NCI-H187 (cell line): ENCODE measurements at regions not wholly inside any gene's neighbourhood (a gene's known extent, or its start where the extent isn't known, plus 50 kb on each side); places are given as distances from the start of the nearest gene placed in this dataset.

ENCODE experiments used
- DNase-seq, 2 experiments: peaks; one replicate each; lab custom pipeline; 2025; lab: John Stamatoyannopoulos, UW

DNA sequence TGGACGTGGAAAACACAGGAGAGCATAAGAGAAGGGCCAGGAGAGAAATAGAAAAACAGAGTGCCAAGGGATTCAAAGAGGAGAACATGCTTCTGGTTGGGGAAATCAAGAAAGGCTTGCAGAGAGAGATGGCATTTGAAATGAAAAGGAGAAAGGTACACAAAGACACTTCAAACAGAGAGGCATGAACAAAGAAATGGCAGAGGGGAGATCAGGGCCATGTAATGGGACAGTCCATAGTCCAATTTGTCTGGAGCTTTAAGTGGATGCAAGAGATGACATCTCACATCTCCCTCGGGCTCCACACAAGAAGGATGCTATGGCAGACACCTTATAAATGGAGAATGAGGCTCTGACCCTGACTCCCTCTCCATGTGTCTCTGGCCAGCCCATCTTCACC lies 331.1 kb downstream of the MLLT3 start:
- no peak for DNase-seq

GRCh38 chr9:20290257-20290656 lies 332.0 kb downstream of the MLLT3 start:
- DNase-seq, result no peak

DNA sequence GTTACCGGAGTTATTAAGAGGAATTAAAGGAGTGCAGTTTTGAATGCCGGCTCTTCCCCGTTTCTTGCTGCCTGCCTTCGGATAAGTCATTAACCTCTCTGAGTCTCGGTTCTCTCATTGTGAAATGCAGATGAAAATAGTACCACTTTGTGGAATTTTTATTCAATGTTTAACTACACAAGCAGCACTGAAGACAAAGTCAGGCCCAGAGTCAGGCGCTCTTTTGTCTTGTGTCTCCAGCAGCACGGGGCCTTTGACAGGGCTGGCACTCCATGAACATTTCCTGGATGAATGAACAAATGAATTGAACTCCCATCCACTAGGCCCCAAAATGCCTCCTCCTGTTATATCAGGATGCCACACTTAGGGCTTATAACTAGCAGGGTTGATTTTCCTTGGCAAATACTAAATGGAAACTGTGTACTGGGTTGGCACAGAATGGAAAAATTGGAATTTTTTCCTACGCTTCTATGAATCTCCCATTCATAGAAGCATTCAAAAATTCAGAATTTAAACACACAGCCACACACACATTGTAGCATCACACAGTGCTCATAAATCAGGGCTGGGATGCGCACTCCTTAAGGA lies 332.8 kb downstream of the MLLT3 start:
- DNase-seq, result no peak

DNA sequence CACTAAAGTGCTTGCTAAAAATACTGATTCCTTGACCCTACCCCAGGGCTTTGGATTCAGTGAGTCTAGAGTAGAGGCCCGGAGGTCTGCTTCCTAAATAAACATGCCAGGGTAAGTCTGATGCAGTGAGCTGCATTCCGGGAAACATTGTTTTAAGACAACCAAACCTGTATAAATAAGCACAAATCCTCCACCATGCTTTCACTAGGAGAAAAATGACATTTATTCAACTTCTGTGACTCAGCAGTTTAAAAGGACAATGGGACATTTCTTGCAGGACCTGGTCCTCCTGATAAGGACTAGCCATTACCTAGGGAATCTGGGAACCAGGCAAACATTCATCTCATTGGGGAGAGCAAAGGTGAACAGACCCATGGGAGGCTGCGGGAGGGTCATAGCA lies 335.3 kb downstream of the MLLT3 start:
- no peak for DNase-seq

- DNase-seq, result no peak
Measured at GRCh38 chr9:20286154-20286700, 336.1 kb downstream of the MLLT3 start.

DNA sequence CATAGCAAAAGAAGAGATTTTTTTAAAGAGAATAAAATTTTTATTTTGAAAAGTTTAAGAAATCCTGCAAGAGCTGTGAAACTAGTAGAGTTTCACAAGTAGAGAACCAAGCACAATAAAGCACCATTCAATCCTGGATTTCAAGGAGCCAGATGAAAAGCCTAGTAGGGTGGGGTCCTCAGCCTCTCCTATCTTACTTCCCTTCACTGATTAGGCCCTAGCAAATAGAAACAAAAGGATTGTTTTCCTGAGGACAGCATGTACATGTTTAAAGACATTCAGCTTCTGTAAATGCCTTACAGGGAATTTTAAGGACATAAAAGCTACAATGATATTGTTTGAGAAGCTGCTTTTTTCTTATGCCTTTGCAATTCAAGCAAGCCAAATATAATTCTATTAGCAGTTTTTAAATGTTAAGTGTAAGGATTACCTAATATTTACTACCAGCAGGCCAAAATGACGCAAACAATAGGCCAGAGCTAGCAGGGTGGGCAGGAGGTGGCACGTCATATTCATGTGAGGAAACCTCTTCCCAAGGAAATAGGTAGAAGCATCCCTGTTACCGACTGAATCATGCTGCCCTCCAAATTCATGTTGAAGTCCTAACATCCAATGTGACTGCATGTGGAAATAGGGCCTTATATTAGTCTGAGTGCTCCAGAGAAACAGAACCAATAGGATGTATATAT lies 337.6 kb downstream of the MLLT3 start:
- no peak for DNase-seq

- DNase-seq, result no peak
Measured at GRCh38 chr9:20280330-20280729, 342.0 kb downstream of the MLLT3 start.

DNA sequence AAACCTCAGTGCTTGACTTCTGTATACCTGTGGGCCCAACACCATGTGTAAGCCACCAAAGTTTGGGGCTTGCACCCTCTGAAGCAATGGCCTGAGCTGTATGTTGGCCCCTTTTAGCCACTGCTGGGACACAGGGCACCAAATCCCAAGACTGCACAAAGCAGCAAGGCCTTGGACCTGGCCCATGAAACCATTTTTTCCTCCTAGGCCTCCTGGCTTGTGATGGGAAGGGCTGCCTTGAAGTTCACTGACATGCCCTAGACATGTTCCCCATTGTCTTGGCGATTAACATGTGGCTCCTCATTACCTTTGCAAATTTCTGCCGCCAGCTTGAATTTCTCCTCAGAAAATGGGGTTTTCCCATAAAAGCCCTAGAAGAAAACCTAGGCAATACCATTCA lies 345.5 kb downstream of the MLLT3 start:
- DNase-seq, result no peak

DNA sequence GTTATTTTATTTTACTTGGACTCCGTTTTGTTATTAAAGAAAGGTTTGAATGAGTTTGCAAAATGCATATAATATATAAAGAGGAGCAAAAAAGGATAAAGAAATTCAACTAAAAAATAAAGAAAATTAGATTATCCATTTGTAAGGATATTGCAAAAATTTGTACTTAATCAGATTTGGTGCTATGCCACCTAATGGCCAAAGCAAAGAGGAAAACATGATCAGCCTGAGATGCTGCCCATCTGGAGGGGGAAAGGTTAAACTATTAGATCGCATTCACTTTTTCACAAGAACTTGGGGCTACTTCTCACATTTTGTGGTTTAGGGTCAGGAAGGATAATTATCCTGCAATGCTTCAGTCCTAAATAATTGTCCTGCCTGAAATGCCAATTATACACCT lies 350.6 kb downstream of the MLLT3 start:
- no peak for DNase-seq

- DNase-seq, result no peak
Measured at GRCh38 chr9:20271096-20271495, 351.2 kb downstream of the MLLT3 start.

GRCh38 chr9:20270161-20270560 lies 352.1 kb downstream of the MLLT3 start:
- DNase-seq, result no peak

GRCh38 chr9:20269620-20270019 lies 352.7 kb downstream of the MLLT3 start:
- DNase-seq, result no peak

GRCh38 chr9:20264896-20265295 lies 357.4 kb downstream of the MLLT3 start:
- no peak for DNase-seq

- no peak for DNase-seq
Measured at GRCh38 chr9:20262611-20263010, 359.7 kb downstream of the MLLT3 start.

DNA sequence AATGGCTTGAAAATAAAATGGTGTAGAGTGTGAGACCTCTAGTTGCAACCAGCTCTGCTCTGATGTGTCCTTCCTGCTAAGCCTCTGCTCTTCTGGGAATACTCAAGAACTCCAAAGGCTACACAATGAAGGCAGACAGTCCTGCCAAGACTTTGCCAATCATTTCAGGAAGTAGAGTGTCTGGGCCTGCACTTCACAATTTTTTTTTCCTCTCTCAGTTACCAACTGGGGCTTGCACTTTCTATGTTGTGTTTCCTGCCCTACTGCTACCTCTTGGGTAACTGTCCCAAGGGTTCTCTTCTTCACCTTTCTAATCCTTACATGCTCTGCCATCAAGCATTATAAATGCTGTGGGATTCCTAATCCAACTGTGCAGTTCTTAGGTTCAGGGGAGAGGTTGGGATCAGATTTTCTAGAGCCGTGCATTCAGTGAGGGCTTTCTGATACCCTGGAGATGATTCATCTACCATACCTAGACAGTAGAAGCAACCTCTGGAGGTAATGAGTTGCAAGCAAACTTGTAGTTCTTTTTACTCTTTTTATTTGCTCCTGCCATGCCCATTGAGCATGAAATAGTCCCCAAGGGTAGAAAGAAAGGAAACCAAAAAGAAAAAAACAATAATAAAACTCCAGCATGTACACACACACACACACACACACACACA lies 365.9 kb downstream of the MLLT3 start:
- no peak for DNase-seq

- DNase-seq, result no peak
Measured at GRCh38 chr9:20255052-20255451, 367.2 kb downstream of the MLLT3 start.

DNA sequence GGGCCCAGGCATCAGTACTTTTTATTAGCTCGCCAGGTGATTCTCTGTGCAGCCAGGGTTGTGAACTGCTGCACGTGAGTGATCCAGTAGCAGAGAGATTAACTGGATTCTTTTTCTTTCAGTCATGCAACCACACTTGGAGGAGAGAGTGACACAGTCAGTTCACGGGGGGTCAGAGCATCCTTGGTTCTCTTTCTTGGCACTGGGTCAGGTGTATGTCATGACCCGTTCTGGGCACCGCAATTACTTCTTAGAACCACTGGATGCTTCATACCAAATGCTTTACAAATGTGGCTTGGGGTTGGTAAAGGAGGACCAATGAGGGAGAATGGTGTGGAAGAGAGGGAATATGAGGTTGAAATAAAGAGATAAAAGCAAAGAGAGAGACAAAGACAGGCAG lies 368.7 kb downstream of the MLLT3 start:
- DNase-seq, result no peak

DNA sequence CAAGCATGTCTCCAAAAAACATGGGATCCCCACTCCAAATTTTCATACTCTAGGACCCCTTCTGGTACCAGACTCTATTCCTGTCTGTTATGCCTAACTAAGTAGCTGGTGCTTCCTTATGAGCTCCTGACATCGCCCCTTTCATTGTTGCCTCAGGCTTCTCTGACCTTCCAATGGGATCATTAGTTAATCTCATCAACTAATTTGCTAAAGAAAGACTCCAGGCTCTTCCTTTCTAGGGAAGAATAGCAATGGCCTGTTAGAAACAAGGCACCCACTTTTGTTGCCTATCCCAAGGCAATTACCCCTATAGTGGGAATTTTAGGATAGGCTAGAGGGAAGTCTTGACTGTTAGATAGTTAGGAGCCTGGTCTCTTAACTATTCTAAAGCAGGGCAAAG lies 369.5 kb downstream of the MLLT3 start:
- DNase-seq, result no peak

GRCh38 chr9:20250791-20251190 lies 371.5 kb downstream of the MLLT3 start:
- DNase-seq, result no peak

DNA sequence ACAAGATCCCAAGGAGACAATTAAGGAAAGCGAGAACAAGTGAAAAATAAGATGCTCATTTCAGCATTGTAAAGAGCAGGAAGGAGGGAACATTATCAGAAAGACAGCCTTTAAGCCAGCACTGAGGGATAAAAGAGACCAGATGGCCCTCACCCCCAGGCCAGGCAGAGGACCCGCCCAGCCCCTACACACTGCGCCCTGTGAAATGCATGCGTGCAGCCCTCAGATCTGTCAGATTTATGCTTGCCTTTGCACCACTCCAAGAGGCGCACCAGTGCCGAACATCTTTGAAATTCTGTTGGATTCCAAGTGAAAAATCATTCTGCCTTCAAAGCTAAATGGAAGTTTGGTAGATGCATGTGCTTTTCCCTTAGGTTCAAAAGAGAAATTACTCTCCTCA lies 378.0 kb downstream of the MLLT3 start:
- DNase-seq, result no peak

DNA sequence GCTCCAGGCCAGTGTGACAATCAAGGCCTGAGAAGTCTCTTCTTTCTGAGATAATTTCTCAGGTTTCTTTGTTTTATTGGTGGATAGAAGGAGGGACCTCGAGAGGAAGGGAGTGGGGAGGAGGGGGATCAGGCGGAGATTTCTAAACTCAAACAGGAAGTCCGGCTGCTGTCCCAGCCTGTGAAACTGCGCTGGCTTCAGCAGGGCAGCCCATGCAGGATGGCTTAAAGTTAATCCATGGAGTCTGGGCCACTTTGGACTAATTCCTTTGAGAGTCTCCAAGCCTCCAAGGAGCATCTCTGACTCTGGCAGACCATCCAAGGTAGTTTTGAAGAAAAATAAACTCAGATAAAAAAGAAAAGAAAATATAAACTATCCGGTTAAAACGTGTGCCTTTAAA lies 378.5 kb downstream of the MLLT3 start:
- no peak for DNase-seq

GRCh38 chr9:20242510-20243189 lies 379.6 kb downstream of the MLLT3 start:
- no peak for DNase-seq

DNA sequence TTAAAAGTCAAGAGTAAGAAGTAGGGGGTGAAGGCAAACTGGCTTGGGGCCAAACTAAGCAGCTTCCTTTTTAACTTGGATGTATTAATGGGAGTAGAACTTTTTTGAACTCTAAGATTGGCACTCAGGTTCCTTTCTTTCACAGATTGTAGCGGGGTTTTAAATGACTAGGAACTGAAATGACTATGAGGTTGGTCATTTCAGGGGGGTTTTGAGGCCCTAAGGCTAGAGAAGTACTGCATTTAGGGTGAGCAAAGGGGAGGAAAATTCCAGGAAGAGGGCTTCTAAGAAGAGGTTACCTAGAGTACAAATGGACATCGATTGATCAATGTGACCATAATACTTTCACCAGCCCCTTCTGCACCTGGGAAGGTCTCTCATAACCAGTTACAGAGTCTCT lies 381.8 kb downstream of the MLLT3 start:
- no peak for DNase-seq
